Muscle of leg (tissue), 3 donors: ENCODE measurements at regions not wholly inside any gene's neighbourhood (a gene's known extent, or its start where the extent isn't known, plus 50 kb on each side); places are given as distances from the start of the nearest gene placed in this dataset.

Experiments used
- DNase-seq: peaks from one replicate; pipeline ENCODE4 v3.0.0; 2013
- H3K27ac ChIP-seq: one replicate; pipeline ENCODE4 v1.5.1; 2013; ENCODE audit warnings: mild to moderate bottlenecking, low read length, control low read depth
- H3K27me3 ChIP-seq: one replicate; pipeline ENCODE4 v1.6.1; 2013; ENCODE audit warnings: low read length; ENCODE audit not compliant: control insufficient read depth, insufficient read depth
- H3K36me3 ChIP-seq: one replicate; pipeline ENCODE4 v1.6.1; 2013; ENCODE audit warnings: low read length; ENCODE audit not compliant: control insufficient read depth, insufficient read depth
- H3K4me1 ChIP-seq: one replicate; pipeline ENCODE4 v1.6.1; 2013; ENCODE audit warnings: low read length; ENCODE audit not compliant: control insufficient read depth, insufficient read depth
- H3K4me3 ChIP-seq: one replicate; pipeline ENCODE4 v1.5.1; 2013; ENCODE audit warnings: low read length, control low read depth
- H3K9me3 ChIP-seq: replicated peaks from 2 replicates; pipeline ENCODE4 v1.6.1; 2013; ENCODE audit warnings: low read depth, low read length; ENCODE audit not compliant: control insufficient read depth
- WGBS: methylation state at CpG from one replicate; pipeline ENCODE4 v1.1.5; 2013; ENCODE audit warnings: missing lambda C conversion rate; ENCODE audit not compliant: insufficient coverage; 5-methylcytosine and 5-hydroxymethylcytosine counted together

- Histone ChIP-seq H3K27ac (no peak overlapping the region), H3K4me3 (no peak overlapping the region), H3K9me3 (peaks cover 5% of the 10 kb centered on the region), H3K27me3 (no peaks in the 10 kb centered on the region), H3K4me1 (no peaks in the 10 kb centered on the region), H3K36me3 (no peaks in the 10 kb centered on the region)
- no peak for DNase-seq
These were observed 911.5 kb downstream of the GLUD2 start for GRCh38 chrX:121958886-121959285.

GRCh38 chrX:121975671-121976070, 928.3 kb downstream of the GLUD2 start:
- H3K27ac ChIP-seq, result no peak overlapping the region
- DNase-seq, result no peak
- peaks cover 14% of the 10 kb centered on the region for H3K9me3 ChIP-seq
- no peak overlapping the region for H3K4me3 ChIP-seq
- no peaks in the 10 kb centered on the region for H3K27me3 ChIP-seq
- no peaks in the 10 kb centered on the region for H3K4me1 ChIP-seq
- H3K36me3 ChIP-seq, result no peaks in the 10 kb centered on the region
- 50% methylated on average over 1 of the region's 2 CpGs for WGBS

- Histone ChIP-seq H3K27ac (no peak overlapping the region), H3K36me3 (no peaks in the 10 kb centered on the region), H3K4me1 (no peaks in the 10 kb centered on the region), H3K27me3 (no peaks in the 10 kb centered on the region), H3K9me3 (no peaks in the 10 kb centered on the region), H3K4me3 (no peak overlapping the region)
- no CpG with 5 or more reads among the region's 1 CpG for WGBS
- peak; percentile 7 for DNase-seq
These were observed 939.8 kb downstream of the GLUD2 start for GRCh38 chrX:121987163-121987562.

- Histone ChIP-seq H3K9me3 (no peaks in the 10 kb centered on the region), H3K27ac (no peak overlapping the region), H3K4me3 (no peak overlapping the region), H3K36me3 (no peaks in the 10 kb centered on the region), H3K27me3 (no peaks in the 10 kb centered on the region), H3K4me1 (no peaks in the 10 kb centered on the region)
- DNase-seq, result no peak
- no CpG with 5 or more reads among the region's 4 CpGs for WGBS
These were observed 940.4 kb downstream of the GLUD2 start for GRCh38 chrX:121987835-121988234.

- Histone ChIP-seq H3K4me3 (no peak overlapping the region), H3K36me3 (no peaks in the 10 kb centered on the region), H3K27ac (no peak overlapping the region), H3K4me1 (no peaks in the 10 kb centered on the region), H3K9me3 (no peaks in the 10 kb centered on the region), H3K27me3 (no peaks in the 10 kb centered on the region)
- WGBS, result 59% methylated on average over 5 of the region's 10 CpGs
- no peak for DNase-seq
These were observed 956.7 kb downstream of the GLUD2 start for GRCh38 chrX:122004127-122004526.

- Histone ChIP-seq H3K27ac (no peak overlapping the region), H3K27me3 (no peaks in the 10 kb centered on the region), H3K4me3 (no peak overlapping the region), H3K9me3 (no peaks in the 10 kb centered on the region), H3K36me3 (no peaks in the 10 kb centered on the region), H3K4me1 (no peaks in the 10 kb centered on the region)
- no CpG with 5 or more reads among the region's 1 CpG for WGBS
- DNase-seq, result no peak
These were observed 979.3 kb downstream of the GLUD2 start for GRCh38 chrX:122026665-122027064.

- Histone ChIP-seq H3K36me3 (no peaks in the 10 kb centered on the region), H3K9me3 (peaks cover 6% of the 10 kb centered on the region), H3K4me3 (no peak overlapping the region), H3K4me1 (no peaks in the 10 kb centered on the region), H3K27ac (no peak overlapping the region), H3K27me3 (no peaks in the 10 kb centered on the region)
- no peak for DNase-seq
- 50% methylated on average over 1 of the region's 1 CpG for WGBS
These were observed 998.8 kb downstream of the GLUD2 start for GRCh38 chrX:122046226-122046625.

GRCh38 chrX:122046815-122047214, 999.4 kb downstream of the GLUD2 start:
- DNase-seq, result no peak
- 71% methylated on average over 3 of the region's 5 CpGs for WGBS
- H3K4me1 ChIP-seq, result no peaks in the 10 kb centered on the region
- no peaks in the 10 kb centered on the region for H3K27me3 ChIP-seq
- H3K9me3 ChIP-seq, result peaks cover 6% of the 10 kb centered on the region
- no peak overlapping the region for H3K4me3 ChIP-seq
- no peaks in the 10 kb centered on the region for H3K36me3 ChIP-seq
- no peak overlapping the region for H3K27ac ChIP-seq

- H3K36me3 ChIP-seq, result no peaks in the 10 kb centered on the region
- no CpG with 5 or more reads among the region's 2 CpGs for WGBS
- no peak overlapping the region for H3K4me3 ChIP-seq
- no peak overlapping the region for H3K27ac ChIP-seq
- H3K4me1 ChIP-seq, result no peaks in the 10 kb centered on the region
- H3K27me3 ChIP-seq, result no peaks in the 10 kb centered on the region
- H3K9me3 ChIP-seq, result peaks cover 4% of the 10 kb centered on the region
- DNase-seq, result no peak
These were observed 999.9 kb downstream of the GLUD2 start for GRCh38 chrX:122047261-122047660.

- H3K36me3 ChIP-seq, result no peaks in the 10 kb centered on the region
- H3K27me3 ChIP-seq, result no peaks in the 10 kb centered on the region
- H3K4me3 ChIP-seq, result no peak overlapping the region
- H3K4me1 ChIP-seq, result no peaks in the 10 kb centered on the region
- H3K27ac ChIP-seq, result no peak overlapping the region
- DNase-seq, result peak; percentile 8
- H3K9me3 ChIP-seq, result no peaks in the 10 kb centered on the region
- WGBS, result no CpG with 5 or more reads among the region's 2 CpGs
These were observed 1008.0 kb downstream of the GLUD2 start for GRCh38 chrX:122055460-122055859.

GRCh38 chrX:122055979-122056715, 1008.7 kb downstream of the GLUD2 start:
- Histone ChIP-seq H3K27me3 (no peaks in the 10 kb centered on the region), H3K4me3 (no peak overlapping the region), H3K36me3 (no peaks in the 10 kb centered on the region), H3K4me1 (no peaks in the 10 kb centered on the region), H3K9me3 (no peaks in the 10 kb centered on the region), H3K27ac (no peak overlapping the region)
- 67% methylated on average over 1 of the region's 2 CpGs for WGBS
- DNase-seq, result no peak
